Lower lobe of right lung (tissue), 2 donors: ENCODE measurements at regions not wholly inside any gene's neighbourhood (a gene's known extent, or its start where the extent isn't known, plus 50 kb on each side); places are given as distances from the start of the nearest gene placed in this dataset.

Experiments
- ATAC-seq, 2 donors: fragments of 200-7000 bp; cut with Tn5 transposase; one replicate each; pipeline ENCODE4 v1.9.1; 2020 to 2022; ENCODE audit warnings: mild to moderate bottlenecking in 2 of 2, moderate library complexity in 2 of 2
- DNase-seq: peaks from one replicate; pipeline ENCODE4 v3.0.0-alpha.2; 2020
- H3K27ac ChIP-seq: fragments of 200-600 bp; one replicate; pipeline ENCODE4 v1.8.0; 2022
- H3K27me3 ChIP-seq: fragments of 200-600 bp; one replicate; pipeline ENCODE4 v1.8.0; 2022; ENCODE audit warnings: low read depth
- H3K36me3 ChIP-seq: fragments of 200-600 bp; one replicate; pipeline ENCODE4 v1.8.0; 2022; ENCODE audit warnings: mild to moderate bottlenecking
- H3K4me1 ChIP-seq: fragments of 200-600 bp; one replicate; pipeline ENCODE4 v1.8.0; 2022
- H3K4me3 ChIP-seq: fragments of 200-600 bp; one replicate; pipeline ENCODE4 v1.8.0; 2022; ENCODE audit warnings: mild to moderate bottlenecking
- H3K9me3 ChIP-seq: fragments of 200-600 bp; one replicate; pipeline ENCODE4 v1.8.0; 2022
- CTCF ChIP-seq: fragments of 200-600 bp; IDR thresholded peaks from one replicate; pipeline ENCODE4 v1.8.0; 2022; ENCODE audit warnings: antibody characterized with exemption, mild to moderate bottlenecking
- intact Hi-C: fragments of 100-400 bp; cut with DNase I; formaldehyde crosslinking; loops from one replicate; pipeline ENCODE4 v1.11.0; 2022
- donor health status: DM: no; HTN: yes; CAD: no; lungs with severe emphysema.

DNA sequence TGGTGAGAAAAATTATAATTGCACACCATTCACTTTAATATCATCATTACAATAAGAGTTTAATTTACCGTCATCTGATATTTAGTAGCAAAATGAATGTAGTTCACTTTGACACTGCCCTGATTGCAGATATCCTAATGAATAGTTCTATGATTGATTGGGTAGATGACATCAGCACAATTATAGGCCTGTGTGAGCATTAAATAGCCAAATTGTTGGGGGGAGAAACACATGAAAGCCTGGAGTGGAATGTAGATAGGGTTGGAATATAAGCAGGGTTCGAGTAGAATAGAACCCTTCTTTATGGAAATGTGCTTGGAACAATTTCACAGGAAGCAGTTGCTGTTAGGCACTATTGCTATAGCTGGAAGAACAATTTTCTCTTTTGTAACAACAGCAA lies 1526.2 kb downstream of the RPA4 start:
- Histone ChIP-seq H3K36me3 (no peaks in the 10 kb centered on the region), H3K9me3 (no peaks in the 10 kb centered on the region), H3K27me3 (no peaks in the 10 kb centered on the region), H3K4me3 (no peak overlapping the region), H3K27ac (no peak overlapping the region), H3K4me1 (no peaks in the 10 kb centered on the region)
- ATAC-seq (no peak), DNase-seq (no peak)
- TF ChIP-seq CTCF = no peak
- intact Hi-C loops = no loop called here

DNA sequence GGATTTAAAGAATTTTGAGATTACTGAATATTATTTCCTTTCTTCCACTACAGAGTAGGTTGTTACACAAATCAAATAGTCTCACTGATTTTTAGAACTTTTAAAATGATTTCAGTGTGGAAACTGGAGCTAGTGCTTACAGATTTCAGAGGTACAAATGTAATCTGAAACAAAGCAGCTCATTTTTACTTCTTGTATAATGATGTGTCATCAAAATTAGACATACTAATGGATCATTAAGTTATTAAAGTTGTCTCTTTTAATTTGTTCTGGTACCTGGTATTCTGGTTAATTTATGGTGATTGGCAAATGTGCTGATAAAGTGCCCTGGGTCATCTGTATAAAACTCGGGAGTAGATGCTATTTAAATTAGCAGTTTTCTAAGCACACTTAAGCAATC lies 1528.3 kb downstream of the RPA4 start:
- H3K4me1 ChIP-seq = no peaks in the 10 kb centered on the region

GRCh38 chrX:98422536-98422935 lies 1538.8 kb downstream of the RPA4 start:
- intact Hi-C loops = no loop called here
- no peaks in the 10 kb centered on the region for H3K27me3 ChIP-seq
- DNase-seq = no peak
- no peak overlapping the region for H3K4me3 ChIP-seq
- H3K27ac ChIP-seq = no peak overlapping the region
- no peak for TF ChIP-seq CTCF
- no peaks in the 10 kb centered on the region for H3K9me3 ChIP-seq
- no peak for ATAC-seq
- H3K36me3 ChIP-seq = no peaks in the 10 kb centered on the region
- H3K4me1 ChIP-seq = no peaks in the 10 kb centered on the region

More for the DNA sequence above, 1528.3 kb downstream of the RPA4 start:
- H3K9me3 ChIP-seq = no peaks in the 10 kb centered on the region
- intact Hi-C loops = no loop called here
- DNase-seq (no peak), ATAC-seq (no peak)
- no peak overlapping the region for H3K27ac ChIP-seq
- H3K4me3 ChIP-seq = no peak overlapping the region
- TF ChIP-seq CTCF = no peak
- H3K27me3 ChIP-seq = no peaks in the 10 kb centered on the region
- no peaks in the 10 kb centered on the region for H3K36me3 ChIP-seq

DNA sequence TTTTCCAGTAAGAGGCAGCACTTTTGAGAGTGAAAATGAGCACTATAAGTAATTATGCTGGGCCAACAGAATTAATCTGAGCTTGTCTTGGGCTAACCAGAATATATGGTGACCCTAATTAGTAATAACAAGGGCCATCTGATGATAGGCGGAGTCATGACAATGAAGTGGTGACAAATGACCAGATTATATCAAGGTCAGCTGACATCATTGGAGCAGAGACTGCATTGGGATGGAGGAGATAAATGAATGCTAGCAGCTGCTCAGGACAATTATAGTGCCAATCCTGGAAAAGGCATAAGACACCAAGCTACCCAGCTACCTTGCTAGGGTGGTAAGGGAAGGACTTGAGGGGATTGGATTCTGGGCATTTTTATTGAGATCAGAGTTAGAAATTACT lies 1548.7 kb downstream of the RPA4 start:
- ATAC-seq = no peak
- H3K27ac ChIP-seq = no peak overlapping the region
- no peaks in the 10 kb centered on the region for H3K27me3 ChIP-seq
- TF ChIP-seq CTCF = no peak
- no peak overlapping the region for H3K4me3 ChIP-seq
- intact Hi-C loops = no loop called here
- no peaks in the 10 kb centered on the region for H3K36me3 ChIP-seq
- DNase-seq = no peak
- H3K4me1 ChIP-seq = no peaks in the 10 kb centered on the region
- H3K9me3 ChIP-seq = no peaks in the 10 kb centered on the region

DNA sequence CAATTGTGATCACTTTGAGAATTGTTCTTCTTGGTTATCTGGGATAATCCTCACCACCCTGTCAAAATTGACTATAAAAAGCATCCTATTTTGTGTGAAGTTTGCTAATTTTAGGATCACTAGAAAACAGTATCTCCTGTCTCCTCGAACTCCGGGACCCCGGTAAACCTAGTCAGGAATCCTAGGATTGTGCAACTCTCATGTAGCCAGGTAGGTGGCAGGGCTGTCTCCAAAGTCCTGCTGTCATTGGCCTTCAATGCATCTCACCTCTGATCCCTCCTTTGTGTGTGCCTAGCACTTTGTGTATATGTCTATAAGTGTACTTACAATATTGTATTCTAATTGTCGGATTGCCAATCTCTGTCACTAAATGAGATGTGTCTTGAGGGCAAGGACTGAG lies 1564.8 kb downstream of the RPA4 start:
- no peak for TF ChIP-seq CTCF
- intact Hi-C loops = no loop called here
- no peak overlapping the region for H3K4me3 ChIP-seq
- DNase-seq (no peak), ATAC-seq (no peak)
- H3K36me3 ChIP-seq = no peaks in the 10 kb centered on the region
- no peaks in the 10 kb centered on the region for H3K27me3 ChIP-seq
- no peaks in the 10 kb centered on the region for H3K9me3 ChIP-seq
- no peaks in the 10 kb centered on the region for H3K4me1 ChIP-seq
- H3K27ac ChIP-seq = no peak overlapping the region

DNA sequence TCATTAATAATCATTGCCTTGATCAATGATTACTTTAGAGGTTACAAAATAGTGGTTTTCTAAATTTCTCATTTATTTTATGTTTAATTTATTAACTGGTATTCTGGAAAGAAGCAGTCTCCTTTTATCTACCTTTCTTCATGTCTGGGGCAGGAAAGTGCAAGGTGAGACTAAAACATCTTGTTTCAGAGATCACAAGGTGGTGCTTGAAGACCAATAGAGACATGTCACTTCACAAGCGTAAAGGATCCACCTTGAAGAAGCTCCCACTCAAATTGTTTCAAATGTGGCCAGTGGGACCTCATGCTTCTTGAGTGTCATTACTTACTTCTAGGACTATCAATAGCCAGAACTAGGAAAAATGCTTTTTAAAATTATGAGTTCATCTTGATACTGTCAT lies 1568.7 kb downstream of the RPA4 start:
- ATAC-seq (no peak), DNase-seq (no peak)
- intact Hi-C loops = no loop called here
- TF ChIP-seq CTCF = no peak
- Histone ChIP-seq H3K36me3 (no peaks in the 10 kb centered on the region), H3K27ac (no peak overlapping the region), H3K27me3 (no peaks in the 10 kb centered on the region), H3K4me1 (no peaks in the 10 kb centered on the region), H3K9me3 (no peaks in the 10 kb centered on the region), H3K4me3 (no peak overlapping the region)
